HL-60/S4 treated with retinoic acid at 250 ng/mL for 4 days and 3 days (cell line): ENCODE measurements at regions not wholly inside any gene's neighbourhood (a gene's known extent, or its start where the extent isn't known, plus 50 kb on each side); places are given as distances from the start of the nearest gene placed in this dataset.

Experiments
- in situ Hi-C: fragments of 300-500 bp; cut with MboI; formaldehyde crosslinking; loops from 2 replicates; pipeline ENCODE4 v1.7.0; 2022; ENCODE audit warnings: low sequenced_read_pairs

- in situ Hi-C loops, result no loop called here
These were observed 141.0 kb downstream of the TNFSF18 start for GRCh38 chr1:172909606-172910326.

DNA sequence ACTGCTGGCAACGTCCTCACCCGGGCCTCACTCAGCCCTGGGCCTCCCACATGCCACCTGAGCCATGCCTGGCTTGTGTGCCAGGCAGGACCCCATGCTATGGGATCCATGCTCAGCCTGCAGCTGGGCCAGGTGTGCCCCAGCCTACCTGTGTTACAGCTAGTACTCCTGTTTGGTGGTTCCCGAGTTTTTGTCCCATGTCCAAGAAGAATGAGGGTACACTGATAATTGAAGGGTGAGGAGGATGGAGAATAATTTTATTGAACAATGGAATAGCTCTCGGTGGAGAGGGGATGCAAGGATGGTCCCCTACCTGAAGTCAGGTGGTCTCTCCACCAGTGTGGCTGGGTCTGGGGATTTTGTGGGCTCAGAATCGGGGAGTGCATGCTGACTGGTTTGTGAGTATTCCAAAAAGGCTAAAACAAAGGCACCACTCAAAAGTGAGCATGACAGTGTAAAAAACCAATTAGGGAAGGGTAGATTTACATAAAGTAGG is 137.9 kb downstream of the TNFSF18 start:
- in situ Hi-C loops, result no loop called here

- in situ Hi-C loops, result no loop called here
These were observed 136.1 kb downstream of the TNFSF18 start for GRCh38 chr1:172914501-172915144.

DNA sequence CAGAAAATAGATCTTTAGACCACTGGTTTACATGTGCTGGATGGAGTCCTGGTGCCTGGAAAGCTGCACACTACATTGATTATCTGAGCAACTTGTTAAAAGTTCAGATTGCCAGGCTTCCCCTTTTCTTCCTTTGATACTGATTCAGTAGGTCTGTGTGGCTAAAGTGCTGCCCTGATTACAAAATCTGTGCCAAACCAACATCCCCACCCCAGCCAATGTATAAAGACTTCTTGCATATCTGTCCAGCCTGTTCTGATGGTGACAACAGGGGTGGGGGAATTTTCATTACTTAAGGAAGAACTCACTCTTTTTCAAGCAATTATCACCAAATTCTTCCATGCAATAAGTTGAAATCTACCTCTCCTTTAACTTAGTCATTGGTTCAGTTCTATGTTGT is 135.5 kb downstream of the TNFSF18 start:
- in situ Hi-C loops, result no loop called here

DNA sequence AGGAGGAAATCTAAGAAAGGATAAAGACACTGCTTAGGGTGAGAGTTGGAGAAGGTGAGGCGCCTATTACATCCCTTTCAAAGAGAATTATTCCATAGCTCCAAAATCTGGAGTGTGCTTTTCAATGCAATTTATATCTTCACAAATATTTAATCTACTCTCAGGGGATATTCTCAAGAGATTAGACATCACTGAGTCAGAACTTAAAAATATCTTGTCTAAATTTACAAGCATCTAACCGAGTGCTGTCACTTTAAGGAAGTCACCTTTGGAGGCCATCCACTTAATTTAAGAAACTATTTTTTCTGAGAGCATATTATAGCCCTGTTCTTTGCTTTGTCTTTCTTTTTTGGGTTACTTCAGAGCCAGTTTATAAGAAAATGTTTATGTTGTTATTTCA is 134.6 kb downstream of the TNFSF18 start:
- in situ Hi-C loops, result no loop called here

DNA sequence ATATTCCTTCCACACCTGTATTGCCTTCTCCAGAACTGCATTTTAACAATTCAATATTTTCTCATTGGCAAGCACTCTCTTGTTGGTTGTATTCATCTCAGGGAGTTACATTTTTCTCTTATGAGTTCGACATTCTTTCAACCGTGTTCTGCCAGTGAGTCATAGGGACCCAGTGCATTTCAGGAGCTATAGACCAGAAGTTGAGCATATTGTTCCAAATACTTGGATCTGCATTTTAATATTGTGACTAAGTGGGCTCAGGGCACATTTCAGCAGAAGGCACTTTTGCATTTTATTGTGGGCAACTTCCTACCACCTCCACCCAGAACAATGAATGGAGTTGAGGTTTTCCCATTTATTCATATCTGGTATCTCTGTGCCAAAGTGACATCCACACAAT is 132.8 kb downstream of the TNFSF18 start:
- in situ Hi-C loops, result no loop called here

GRCh38 chr1:172918478-172918877 is 132.3 kb downstream of the TNFSF18 start:
- in situ Hi-C loops, result no loop called here

DNA sequence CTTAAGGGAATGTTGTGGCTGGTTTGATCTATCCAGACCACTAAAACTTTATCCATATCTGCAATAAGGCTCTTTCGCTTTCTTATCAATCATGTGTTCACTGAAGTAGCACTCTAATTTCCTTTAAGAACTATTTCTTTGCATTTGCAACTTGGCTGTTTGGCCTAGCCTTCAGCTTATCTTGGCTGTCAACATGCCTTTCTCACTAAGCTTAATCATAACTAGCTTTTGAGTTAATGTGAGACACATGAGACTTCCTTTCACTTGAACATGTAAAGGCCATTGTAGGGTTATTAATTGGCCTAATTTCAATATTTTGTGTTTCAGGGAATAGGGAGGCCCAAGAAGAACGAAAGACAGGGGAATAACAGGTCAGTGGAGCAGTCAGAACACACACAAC is 124.7 kb downstream of the TNFSF18 start:
- in situ Hi-C loops, result no loop called here

- in situ Hi-C loops, result no loop called here
These were observed 122.3 kb downstream of the TNFSF18 start for GRCh38 chr1:172928412-172928811.

GRCh38 chr1:172929006-172929405 is 121.7 kb downstream of the TNFSF18 start:
- in situ Hi-C loops, result no loop called here

DNA sequence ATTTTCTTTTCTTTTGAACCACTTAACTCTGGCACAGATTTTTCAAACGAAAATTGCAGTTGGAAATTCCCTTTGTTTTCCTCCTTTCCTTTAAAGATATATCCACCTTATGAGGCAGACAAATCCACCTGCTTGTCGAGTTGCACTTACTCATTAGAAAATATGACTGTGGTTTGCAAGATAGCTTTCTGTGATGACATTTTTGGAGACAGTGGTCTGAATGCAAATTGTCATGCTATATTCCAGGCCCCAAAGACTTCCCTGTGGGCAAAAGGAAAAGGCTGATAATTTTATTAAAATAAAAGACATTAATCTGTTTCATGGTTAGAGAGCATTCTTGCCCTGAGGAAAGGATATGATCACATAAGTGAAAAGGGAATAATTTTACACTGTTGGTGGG is 120.6 kb downstream of the TNFSF18 start:
- in situ Hi-C loops, result no loop called here

DNA sequence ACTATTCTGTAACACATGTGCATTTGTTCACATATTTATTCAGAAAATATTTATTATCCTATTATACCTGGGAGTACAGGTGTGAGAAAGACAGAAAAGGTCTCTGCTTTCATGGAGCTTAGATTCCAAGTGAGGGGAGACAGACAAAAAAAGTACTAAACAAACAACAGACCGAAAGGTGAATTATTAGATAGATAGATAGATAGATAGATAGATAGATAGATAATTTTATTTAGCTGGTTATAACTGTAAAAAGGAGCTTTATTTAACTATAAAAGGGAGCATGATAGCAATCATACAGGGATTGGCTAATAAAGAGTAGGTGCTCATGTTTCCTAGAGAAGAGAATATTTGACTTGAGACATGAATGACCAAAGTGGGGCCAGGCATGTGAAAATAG is 119.4 kb downstream of the TNFSF18 start:
- in situ Hi-C loops, result no loop called here

DNA sequence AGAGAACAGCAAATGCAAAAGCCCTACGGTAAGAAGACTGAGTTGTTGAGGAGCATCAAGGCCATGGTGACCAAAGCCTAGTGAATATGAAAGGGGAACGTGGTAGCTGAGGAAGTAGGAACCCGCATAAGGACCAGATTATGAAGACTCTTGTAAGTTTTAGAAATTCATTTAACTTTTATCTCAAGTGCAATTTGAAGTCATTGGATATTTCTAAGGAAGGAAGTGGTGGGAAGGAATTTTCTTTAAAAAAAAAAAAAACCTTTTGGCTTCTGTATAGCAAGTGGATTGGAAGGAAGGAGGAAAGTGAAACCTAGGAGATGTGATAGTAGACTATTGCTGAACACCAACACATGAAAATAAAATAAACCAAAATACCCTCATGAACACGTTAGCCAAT is 119.0 kb downstream of the TNFSF18 start:
- in situ Hi-C loops, result no loop called here

- in situ Hi-C loops, result no loop called here
These were observed 117.8 kb downstream of the TNFSF18 start for GRCh38 chr1:172932981-172933380.

GRCh38 chr1:172934417-172934762 is 116.4 kb downstream of the TNFSF18 start:
- in situ Hi-C loops, result no loop called here

DNA sequence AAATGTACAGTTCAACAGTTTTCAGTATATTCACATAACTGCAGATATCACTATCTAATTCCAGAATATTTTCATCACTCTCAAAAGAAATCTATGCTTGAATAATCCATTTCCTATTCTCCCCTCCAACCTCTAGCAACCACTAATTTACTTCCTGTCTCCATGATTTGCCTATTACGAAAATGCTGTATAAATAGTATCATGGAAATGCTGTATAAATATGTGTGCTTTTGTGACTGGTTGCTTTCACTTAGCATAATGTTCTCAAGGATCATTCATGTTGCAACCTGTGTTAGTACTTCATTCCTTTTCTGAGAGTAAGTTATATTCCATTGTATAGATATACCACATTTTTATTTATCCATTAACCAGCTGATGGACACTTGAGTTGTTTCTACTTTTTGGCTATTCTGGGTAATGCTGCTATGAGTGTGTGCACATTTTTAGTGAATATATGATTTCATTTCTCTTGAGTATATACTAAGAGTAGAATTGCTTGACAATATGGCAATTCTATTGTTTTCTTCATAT is 115.6 kb downstream of the TNFSF18 start:
- in situ Hi-C loops, result no loop called here

- in situ Hi-C loops, result no loop called here
These were observed 114.6 kb downstream of the TNFSF18 start for GRCh38 chr1:172936088-172936645.

DNA sequence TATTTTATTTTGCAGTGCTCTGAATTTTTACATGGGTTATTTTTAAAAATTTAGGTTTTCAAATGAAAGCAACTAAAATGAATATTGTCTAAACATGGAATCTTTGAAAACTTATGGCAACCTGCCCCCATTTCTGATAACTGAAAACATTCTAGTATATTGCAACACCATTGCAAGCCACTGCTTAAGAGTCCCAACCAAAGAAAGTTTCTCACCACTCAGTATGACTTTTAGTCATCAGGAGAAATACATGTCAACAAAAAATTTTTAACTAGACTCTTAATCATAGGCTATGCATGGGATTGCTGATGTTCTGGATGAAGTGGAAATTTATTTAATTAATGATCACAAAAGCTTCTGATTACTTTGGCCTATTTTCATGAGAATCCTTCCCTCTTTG is 112.1 kb downstream of the TNFSF18 start:
- in situ Hi-C loops, result no loop called here

DNA sequence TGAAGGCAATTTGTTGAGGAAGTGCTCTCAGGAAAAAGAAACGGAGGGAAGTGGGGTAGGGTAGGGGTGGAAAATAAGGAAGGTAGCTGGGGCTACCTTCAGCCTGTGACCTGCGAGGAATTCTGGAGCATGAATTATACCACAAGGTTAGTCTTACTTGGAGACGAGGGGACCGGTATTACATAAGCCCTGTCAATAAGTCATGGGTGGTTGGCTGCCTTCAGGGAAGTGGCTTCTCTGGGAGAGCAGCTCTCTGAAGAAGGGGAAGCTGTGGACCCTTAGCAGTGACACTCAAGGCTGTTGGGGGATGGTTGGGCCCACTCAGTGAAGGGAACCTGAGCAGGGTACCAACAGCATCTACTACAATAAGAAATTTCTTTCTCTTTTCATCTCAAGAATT is 111.3 kb downstream of the TNFSF18 start:
- in situ Hi-C loops, result no loop called here

GRCh38 chr1:172940174-172940855 is 110.4 kb downstream of the TNFSF18 start:
- in situ Hi-C loops, result no loop called here

DNA sequence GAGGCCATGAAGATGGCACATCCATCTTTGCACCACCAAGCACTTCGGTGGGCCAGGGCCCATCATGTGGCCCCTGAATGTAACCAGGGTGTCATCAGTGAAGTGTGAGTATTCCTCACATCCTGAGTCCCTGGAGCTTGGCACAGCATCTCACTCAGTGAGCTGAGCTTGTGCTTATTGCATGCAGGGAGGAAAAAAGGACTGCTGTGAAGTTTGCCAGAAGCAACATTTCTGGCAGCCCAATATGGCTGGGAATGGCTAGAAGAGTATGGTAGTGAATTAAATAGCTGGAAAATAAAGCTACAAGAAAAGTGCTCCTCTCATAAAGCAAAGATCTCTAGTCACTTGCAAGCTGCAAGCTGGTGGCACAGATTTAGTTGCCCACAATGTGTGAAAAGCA is 109.3 kb downstream of the TNFSF18 start:
- in situ Hi-C loops, result no loop called here

GRCh38 chr1:172941945-172942344 is 108.8 kb downstream of the TNFSF18 start:
- in situ Hi-C loops, result no loop called here
